Lung (tissue), 11 donors: ENCODE measurements at regions not wholly inside any gene's neighbourhood (a gene's known extent, or its start where the extent isn't known, plus 50 kb on each side); places are given as distances from the start of the nearest gene placed in this dataset.

Experiments
- ATAC-seq: fragments of 200-7000 bp; cut with Tn5 transposase; one replicate; pipeline ENCODE4 v1.9.1; 2020; ENCODE audit warnings: moderate number of reproducible peaks; ENCODE audit not compliant: insufficient read depth, low FRiP score
- DNase-seq, 3 donors: peaks; one replicate each; pipeline ENCODE4 v3.0.0-alpha.2; 2013 to 2017
- H3K27ac ChIP-seq, 2 donors: one replicate each; pipeline ENCODE4 v1.5.1; 2013; ENCODE audit warnings: mild to moderate bottlenecking in 2 of 2, moderate library complexity in 2 of 2, control low read depth in 1 of 2, inconsistent platforms in 1 of 2, low read depth in 1 of 2, low read length in 1 of 2
- H3K27me3 ChIP-seq, 3 donors: one replicate each; pipeline ENCODE4 v1.5.1; 2013; ENCODE audit warnings: low read length in 2 of 3; ENCODE audit not compliant: control insufficient read depth in 3 of 3, insufficient read depth in 3 of 3
- H3K36me3 ChIP-seq, 4 donors: one replicate each; pipeline ENCODE4 v1.5.1; 2013; ENCODE audit warnings: low read length in 4 of 4, mild to moderate bottlenecking in 1 of 4, moderate library complexity in 1 of 4; ENCODE audit not compliant: control insufficient read depth in 4 of 4, insufficient read depth in 4 of 4
- H3K4me1 ChIP-seq, 5 donors: one replicate each; pipeline ENCODE4 v1.5.1; 2013; ENCODE audit warnings: low read length in 5 of 5, mild to moderate bottlenecking in 2 of 5, moderate library complexity in 1 of 5; ENCODE audit not compliant: control insufficient read depth in 5 of 5, insufficient read depth in 5 of 5
- H3K4me3 ChIP-seq: one replicate; pipeline ENCODE4 v1.5.1; 2013; ENCODE audit warnings: mild to moderate bottlenecking, control low read depth, moderate library complexity
- H3K9ac ChIP-seq, 2 donors: one replicate each; pipeline ENCODE4 v1.5.1; 2013; ENCODE audit warnings: low read length in 2 of 2, control low read depth in 1 of 2; ENCODE audit not compliant: insufficient read depth in 1 of 2
- H3K9me3 ChIP-seq, 4 donors: one replicate each; pipeline ENCODE4 v1.5.1; 2013; ENCODE audit warnings: low read length in 3 of 4, mild to moderate bottlenecking in 1 of 4, moderate library complexity in 1 of 4; ENCODE audit not compliant: control insufficient read depth in 4 of 4, insufficient read depth in 3 of 4
- CTCF ChIP-seq: IDR thresholded peaks from 2 replicates; pipeline ENCODE4 v1.5.1; 2012; ENCODE audit warnings: mild to moderate bottlenecking; ENCODE audit errors: control extremely low read depth, extremely low read depth
- WGBS, 2 donors: extraction: QIAGEN DNeasy Blood & Tissue Kit; methylation state at CpG; one replicate each; pipeline ENCODE4 v1.1.7; 2013; 5-methylcytosine and 5-hydroxymethylcytosine counted together
- donor health status: control.
- donor health status: control.
- donor health status: Bipolar disorder and iron deficiency.
- donor health status: healthy.
- donor health status: DM: yes; HTN: yes; CAD: no.

- Histone ChIP-seq H3K9me3 (peaks cover 0 to 7% (median 2%) of the 10 kb centered on the region in 4 donors), H3K27me3 (no peaks in the 10 kb centered on the region), H3K4me3 (no peak overlapping the region), H3K27ac (no peak overlapping the region), H3K4me1 (no peaks in the 10 kb centered on the region), H3K9ac (no peak overlapping the region), H3K36me3 (no peaks in the 10 kb centered on the region)
- no peak for DNase-seq
- 81 to 85% methylated on average over 2 of the region's 2 CpGs for WGBS, 2 donors
- no peak for TF ChIP-seq CTCF
- no peak for ATAC-seq
Observed at GRCh38 chr4:60637976-60638375, 562.1 kb upstream of the ADGRL3 start.

DNA sequence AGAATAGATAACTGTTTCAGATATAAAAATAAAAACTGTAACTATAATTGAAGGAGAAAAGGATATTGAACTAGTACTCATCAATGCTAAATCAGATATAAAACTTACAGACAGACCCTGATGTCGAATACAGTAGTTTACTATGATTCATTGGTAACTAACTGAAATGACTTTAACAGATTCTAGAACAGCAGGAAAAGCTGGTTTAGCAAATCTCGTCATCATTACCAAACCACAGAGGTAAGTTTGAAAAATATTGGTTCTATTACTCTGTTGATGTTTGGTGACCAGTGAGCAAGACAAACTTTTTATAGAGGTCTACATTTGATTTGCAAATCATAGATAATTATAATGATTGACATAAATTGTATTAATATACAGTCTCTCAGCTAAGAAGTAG lies 551.4 kb upstream of the ADGRL3 start:
- WGBS, 2 donors: 78 to 81% methylated on average over 2 of the region's 2 CpGs
- Histone ChIP-seq H3K9ac (no peak overlapping the region), H3K4me1 (no peaks in the 10 kb centered on the region), H3K27me3 (peaks cover 0 to 3% (median 0%) of the 10 kb centered on the region in 3 donors), H3K27ac (no peak overlapping the region), H3K9me3 (peaks cover 0 to 3% (median 0%) of the 10 kb centered on the region in 4 donors), H3K4me3 (no peak overlapping the region), H3K36me3 (no peaks in the 10 kb centered on the region)
- TF ChIP-seq CTCF: no peak
- ATAC-seq (no peak), DNase-seq (no peak)

- DNase-seq: no peak
- no peak for TF ChIP-seq CTCF
- H3K27ac ChIP-seq: no peak overlapping the region
- H3K36me3 ChIP-seq: no peaks in the 10 kb centered on the region
- no peak for ATAC-seq
- no peak overlapping the region for H3K4me3 ChIP-seq
- H3K9ac ChIP-seq: no peak overlapping the region
- peaks cover 0 to 3% (median 0%) of the 10 kb centered on the region in 3 donors for H3K27me3 ChIP-seq
- no peaks in the 10 kb centered on the region for H3K4me1 ChIP-seq
- H3K9me3 ChIP-seq: no peaks in the 10 kb centered on the region
Observed at GRCh38 chr4:60652933-60653332, 547.2 kb upstream of the ADGRL3 start.

GRCh38 chr4:60655356-60655755 lies 544.8 kb upstream of the ADGRL3 start:
- DNase-seq (no peak), ATAC-seq (no peak)
- H3K27ac ChIP-seq: no peak overlapping the region
- no peak overlapping the region for H3K9ac ChIP-seq
- H3K4me3 ChIP-seq: no peak overlapping the region
- peaks cover 0 to 3% (median 0%) of the 10 kb centered on the region in 3 donors for H3K27me3 ChIP-seq
- H3K36me3 ChIP-seq: no peaks in the 10 kb centered on the region
- no peaks in the 10 kb centered on the region for H3K4me1 ChIP-seq
- no peak for TF ChIP-seq CTCF
- no peaks in the 10 kb centered on the region for H3K9me3 ChIP-seq
